Trophoblast cell (in vitro differentiated cells and primary cell): ENCODE measurements at regions not wholly inside any gene's neighbourhood (a gene's known extent, or its start where the extent isn't known, plus 50 kb on each side); places are given as distances from the start of the nearest gene placed in this dataset.

ENCODE experiments used
- DNase-seq, 2 donors: peaks; one replicate each; pipeline ENCODE4 v3.0.0-alpha.2; 2016
- H2AFZ ChIP-seq: 2 replicates; pipeline ENCODE4 v1.6.1; 2013; ENCODE audit warnings: low read length, moderate library complexity, mild to moderate bottlenecking; ENCODE audit not compliant: insufficient read depth, poor library complexity
- H2AK5ac ChIP-seq: 2 replicates; pipeline ENCODE4 v1.6.1; 2013; ENCODE audit warnings: mild to moderate bottlenecking, low read length
- H2BK120ac ChIP-seq: 2 replicates; pipeline ENCODE4 v1.6.1; 2013; ENCODE audit warnings: low read length, mild to moderate bottlenecking, moderate library complexity; ENCODE audit not compliant: insufficient read depth, poor library complexity
- H2BK12ac ChIP-seq: 2 replicates; pipeline ENCODE4 v1.6.1; 2013; ENCODE audit warnings: mild to moderate bottlenecking, low read length, moderate library complexity
- H2BK5ac ChIP-seq: 2 replicates; pipeline ENCODE4 v1.6.1; 2013; ENCODE audit warnings: low read length, low read depth, moderate library complexity, mild to moderate bottlenecking; ENCODE audit not compliant: poor library complexity
- H3K14ac ChIP-seq: 2 replicates; pipeline ENCODE4 v1.6.1; 2013; ENCODE audit warnings: mild to moderate bottlenecking, low read length
- H3K18ac ChIP-seq: 2 replicates; pipeline ENCODE4 v1.6.1; 2013; ENCODE audit warnings: mild to moderate bottlenecking, low read length
- H3K23ac ChIP-seq: 2 replicates; pipeline ENCODE4 v1.6.1; 2013; ENCODE audit warnings: low read length
- H3K27ac ChIP-seq: 2 replicates; pipeline ENCODE4 v1.5.1; 2013; ENCODE audit warnings: low read depth, mild to moderate bottlenecking, inconsistent platforms, low read length, moderate library complexity
- H3K27me3 ChIP-seq: 2 replicates; pipeline ENCODE4 v1.6.1; 2013; ENCODE audit warnings: inconsistent platforms, mild to moderate bottlenecking, low read length, moderate library complexity; ENCODE audit not compliant: insufficient read depth
- H3K36me3 ChIP-seq, 2 experiments: 1 replicate in 1 of 2; 2 replicates in 1 of 2; pipeline ENCODE4 v1.6.1; 2013; ENCODE audit warnings: low read length in 2 of 2, mild to moderate bottlenecking in 2 of 2, moderate library complexity in 1 of 2; ENCODE audit not compliant: insufficient read depth in 2 of 2, control insufficient read depth in 1 of 2
- H3K4ac ChIP-seq: 2 replicates; pipeline ENCODE4 v1.6.1; 2013; ENCODE audit warnings: low read depth, mild to moderate bottlenecking, low read length, moderate library complexity
- H3K4me1 ChIP-seq, 2 experiments: 1 replicate in 1 of 2; 2 replicates in 1 of 2; pipeline ENCODE4 v1.6.1; 2013; ENCODE audit warnings: low read length in 2 of 2, mild to moderate bottlenecking in 2 of 2, moderate library complexity in 1 of 2; ENCODE audit not compliant: insufficient read depth in 2 of 2, control insufficient read depth in 1 of 2
- H3K4me2 ChIP-seq: 2 replicates; pipeline ENCODE4 v1.6.1; 2013; ENCODE audit warnings: inconsistent platforms, mild to moderate bottlenecking, low read length, moderate library complexity
- H3K4me3 ChIP-seq: 2 replicates; pipeline ENCODE4 v1.5.1; 2013; ENCODE audit warnings: mild to moderate bottlenecking, low read depth, low read length, inconsistent platforms
- H3K79me1 ChIP-seq: one replicate; pipeline ENCODE4 v1.6.1; 2013; ENCODE audit warnings: low read length
- H3K79me2 ChIP-seq: 2 replicates; pipeline ENCODE4 v1.6.1; 2013; ENCODE audit warnings: low read length, mild to moderate bottlenecking; ENCODE audit not compliant: control insufficient read depth, insufficient read depth, poor library complexity
- H3K9ac ChIP-seq: 2 replicates; pipeline ENCODE4 v1.6.1; 2013; ENCODE audit warnings: mild to moderate bottlenecking, low read length
- H3K9me3 ChIP-seq: 2 replicates; pipeline ENCODE4 v1.6.1; 2013; ENCODE audit warnings: low read depth, mild to moderate bottlenecking, control low read depth, inconsistent platforms, low read length; ENCODE audit not compliant: insufficient read depth
- H4K12ac ChIP-seq: 2 replicates; pipeline ENCODE4 v1.6.1; 2013; ENCODE audit warnings: low read depth, mild to moderate bottlenecking, low read length, moderate library complexity
- H4K8ac ChIP-seq: 2 replicates; pipeline ENCODE4 v1.6.1; 2013; ENCODE audit warnings: low read depth, mild to moderate bottlenecking, low read length, moderate library complexity
- H4K91ac ChIP-seq: one replicate; pipeline ENCODE4 v1.6.1; 2013; ENCODE audit warnings: low read depth, mild to moderate bottlenecking, low read length, moderate library complexity
- WGBS: extraction: QIAGEN DNeasy Blood & Tissue Kit; methylation state at CpG from one replicate; pipeline ENCODE4 v1.1.7; 2013; ENCODE audit warnings: missing lambda C conversion rate; ENCODE audit not compliant: insufficient read length, insufficient coverage; ENCODE audit errors: extremely low coverage; 5-methylcytosine and 5-hydroxymethylcytosine counted together

GRCh38 chr4:3389233-3390215 lies 52.2 kb upstream of the HGFAC start:
- peaks cover 9 to 20% of the 10 kb centered on the region in 2 experiments for H3K4me1 ChIP-seq
- H3K79me1 ChIP-seq = no peaks in the 10 kb centered on the region
- no peaks in the 10 kb centered on the region for H3K36me3 ChIP-seq
- H3K4me3 ChIP-seq = no peak overlapping the region
- H4K8ac ChIP-seq = no peak overlapping the region
- H3K23ac ChIP-seq = no peak overlapping the region
- no peak overlapping the region for H4K12ac ChIP-seq
- no peaks in the 10 kb centered on the region for H3K9me3 ChIP-seq
- DNase-seq = no peak
- H2AK5ac ChIP-seq = no peak overlapping the region
- no peak overlapping the region for H2BK120ac ChIP-seq
- H3K9ac ChIP-seq = no peak overlapping the region
- no peak overlapping the region for H3K18ac ChIP-seq
- H3K79me2 ChIP-seq = peaks cover 1% of the 10 kb centered on the region
- no peak overlapping the region for H2AFZ ChIP-seq
- no peak overlapping the region for H3K4ac ChIP-seq
- no peak overlapping the region for H4K91ac ChIP-seq
- H3K27me3 ChIP-seq = no peaks in the 10 kb centered on the region
- no peak overlapping the region for H2BK12ac ChIP-seq
- no peak overlapping the region for H2BK5ac ChIP-seq
- H3K27ac ChIP-seq = no peak overlapping the region
- no peak overlapping the region for H3K4me2 ChIP-seq
- no CpG with 5 or more reads among the region's 32 CpGs for WGBS
- H3K14ac ChIP-seq = no peak overlapping the region

GRCh38 chr4:3390288-3390811 lies 51.4 kb upstream of the HGFAC start:
- H3K79me2 ChIP-seq = peaks cover 1% of the 10 kb centered on the region
- no peak overlapping the region for H4K91ac ChIP-seq
- H2BK5ac ChIP-seq = no peak overlapping the region
- H2BK120ac ChIP-seq = no peak overlapping the region
- no peak overlapping the region for H2BK12ac ChIP-seq
- H2AFZ ChIP-seq = no peak overlapping the region
- no peak overlapping the region for H4K12ac ChIP-seq
- no peaks in the 10 kb centered on the region for H3K27me3 ChIP-seq
- no peaks in the 10 kb centered on the region for H3K79me1 ChIP-seq
- H3K9ac ChIP-seq = no peak overlapping the region
- no peak overlapping the region for H3K4ac ChIP-seq
- H4K8ac ChIP-seq = no peak overlapping the region
- no peaks in the 10 kb centered on the region for H3K9me3 ChIP-seq
- H3K4me1 ChIP-seq = peaks cover 9 to 16% of the 10 kb centered on the region in 2 experiments
- H2AK5ac ChIP-seq = no peak overlapping the region
- WGBS = no CpG with 5 or more reads among the region's 24 CpGs
- H3K36me3 ChIP-seq = no peaks in the 10 kb centered on the region
- H3K14ac ChIP-seq = no peak overlapping the region
- no peak for DNase-seq
- no peak overlapping the region for H3K4me2 ChIP-seq
- H3K18ac ChIP-seq = no peak overlapping the region
- H3K4me3 ChIP-seq = no peak overlapping the region
- no peak overlapping the region for H3K27ac ChIP-seq
- H3K23ac ChIP-seq = no peak overlapping the region

GRCh38 chr4:3391422-3391821 lies 50.3 kb upstream of the HGFAC start:
- DNase-seq = no peak
- no peak overlapping the region for H3K14ac ChIP-seq
- no peak overlapping the region for H2BK120ac ChIP-seq
- H2AK5ac ChIP-seq = no peak overlapping the region
- H3K4me3 ChIP-seq = no peak overlapping the region
- no peak overlapping the region for H3K23ac ChIP-seq
- H4K8ac ChIP-seq = no peak overlapping the region
- no peak overlapping the region for H3K4ac ChIP-seq
- no peak overlapping the region for H2BK5ac ChIP-seq
- H2BK12ac ChIP-seq = no peak overlapping the region
- H2AFZ ChIP-seq = no peak overlapping the region
- WGBS = no CpG with 5 or more reads among the region's 9 CpGs
- H3K27ac ChIP-seq = no peak overlapping the region
- no peak overlapping the region for H3K9ac ChIP-seq
- no peak overlapping the region for H4K91ac ChIP-seq
- no peaks in the 10 kb centered on the region for H3K79me1 ChIP-seq
- H3K4me1 ChIP-seq = peaks cover 3 to 8% of the 10 kb centered on the region in 2 experiments
- no peak overlapping the region for H4K12ac ChIP-seq
- H3K27me3 ChIP-seq = no peaks in the 10 kb centered on the region
- no peaks in the 10 kb centered on the region for H3K9me3 ChIP-seq
- peaks cover 1% of the 10 kb centered on the region for H3K79me2 ChIP-seq
- H3K18ac ChIP-seq = no peak overlapping the region
- no peak overlapping the region for H3K4me2 ChIP-seq
- H3K36me3 ChIP-seq = no peaks in the 10 kb centered on the region
